ENCODE measurements at regions not wholly inside any gene's neighbourhood (a gene's known extent, or its start where the extent isn't known, plus 50 kb on each side); places are given as distances from the start of the nearest gene placed in this dataset.

DNA sequence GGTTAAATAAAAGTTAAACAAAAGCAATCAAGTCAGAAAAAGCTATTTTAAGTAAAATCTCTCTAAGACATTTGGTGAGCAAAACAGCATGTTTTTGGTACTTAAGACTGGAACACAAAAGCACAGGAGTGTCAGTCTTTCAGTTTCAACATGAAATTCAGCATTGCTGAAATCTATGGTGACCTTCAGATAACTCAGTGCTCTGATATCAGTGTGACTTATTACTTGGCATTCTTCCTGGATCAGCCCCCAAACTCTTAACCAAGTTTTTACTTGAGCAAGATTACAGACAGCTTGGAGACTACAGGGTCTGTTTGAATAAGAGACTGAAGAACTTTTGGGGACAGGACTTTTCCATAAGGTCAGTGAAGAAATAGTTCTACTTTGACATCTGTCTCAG lies 437.2 kb downstream of the RAPGEF2 start:
- DNase-seq (ENCODE audit: extremely low read depth in 1 of 11, low read depth in 9 of 11, low spot score in 4 of 11) = peak in 5 of 11 donors; percentile 8 to 13 (median 9)

GRCh38 chr4:159540501-159540900 lies 437.6 kb downstream of the RAPGEF2 start:
- no peak for DNase-seq (ENCODE audit: extremely low read depth in 1 of 11, low read depth in 9 of 11, low spot score in 4 of 11)

- DNase-seq (ENCODE audit: extremely low read depth in 1 of 11, low read depth in 9 of 11, low spot score in 4 of 11) = no peak
Measured at GRCh38 chr4:159541143-159541542, 438.3 kb downstream of the RAPGEF2 start.

DNA sequence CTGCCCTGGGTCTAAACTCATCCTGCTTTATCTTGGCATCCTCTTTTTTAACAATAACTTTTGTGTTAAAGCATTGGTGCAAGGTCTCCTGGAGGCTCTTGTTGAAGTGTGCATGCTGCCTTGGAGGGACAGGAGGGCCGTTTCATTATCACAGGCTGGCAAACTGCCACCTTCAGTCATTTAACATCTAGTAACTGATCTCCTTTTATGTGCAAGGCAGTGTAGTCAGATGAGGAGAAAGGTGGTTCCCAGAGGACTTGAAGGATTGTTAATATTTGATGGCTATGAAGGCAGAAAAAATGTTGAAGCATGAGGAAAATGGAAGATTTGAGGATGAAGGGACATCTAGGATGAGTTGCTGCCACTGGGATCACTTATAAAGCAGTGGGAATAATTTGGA lies 439.4 kb downstream of the RAPGEF2 start:
- DNase-seq (ENCODE audit: extremely low read depth in 1 of 11, low read depth in 9 of 11, low spot score in 4 of 11) = peak in 1 of 11 donors; percentile 3

DNA sequence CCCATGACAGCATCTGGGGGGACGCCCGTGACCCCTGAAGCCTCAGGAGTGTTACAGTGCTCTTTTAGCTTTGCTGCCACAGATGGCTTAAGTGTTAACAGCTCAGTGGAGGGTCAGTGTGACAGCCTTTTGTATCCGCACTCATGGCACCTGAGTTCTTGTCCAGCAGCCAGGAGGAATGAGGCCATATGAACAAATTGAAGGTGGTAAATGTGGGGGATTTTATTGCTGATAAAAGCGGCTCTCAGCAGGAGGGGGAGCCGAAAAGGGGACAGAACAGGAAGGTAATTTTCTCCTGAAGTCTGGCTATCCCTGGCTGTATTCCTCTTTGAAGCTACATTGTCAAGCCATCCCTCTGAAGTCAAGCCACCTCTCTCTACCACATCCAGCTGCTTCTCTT lies 441.0 kb downstream of the RAPGEF2 start:
- DNase-seq (ENCODE audit: extremely low read depth in 1 of 11, low read depth in 9 of 11, low spot score in 4 of 11) = no peak

DNA sequence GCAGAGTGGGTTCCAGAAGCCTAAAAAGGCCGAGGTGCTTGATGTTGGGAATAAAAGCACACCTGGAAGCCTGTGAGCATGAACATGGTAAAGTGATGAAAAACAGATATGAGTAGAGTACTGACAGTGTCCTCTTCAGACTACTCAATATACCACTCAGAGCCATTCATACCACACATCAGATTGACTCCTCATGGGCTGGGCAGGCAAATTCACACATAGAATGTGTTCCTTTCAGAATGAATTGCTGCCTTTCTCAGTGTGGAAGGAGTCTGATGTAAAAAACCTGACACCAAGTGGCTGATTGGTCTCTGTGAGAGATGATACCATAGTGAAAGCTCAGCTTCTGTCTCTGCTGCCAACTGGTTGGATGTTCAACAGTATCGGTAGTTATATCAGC lies 442.7 kb downstream of the RAPGEF2 start:
- DNase-seq (ENCODE audit: extremely low read depth in 1 of 11, low read depth in 9 of 11, low spot score in 4 of 11) = no peak

- no peak for DNase-seq (ENCODE audit: extremely low read depth in 1 of 11, low read depth in 9 of 11, low spot score in 4 of 11)
Measured at GRCh38 chr4:159547645-159548308, 444.9 kb downstream of the RAPGEF2 start.

GRCh38 chr4:159549098-159549518 lies 446.2 kb downstream of the RAPGEF2 start:
- no peak for DNase-seq (ENCODE audit: extremely low read depth in 1 of 11, low read depth in 9 of 11, low spot score in 4 of 11)

DNA sequence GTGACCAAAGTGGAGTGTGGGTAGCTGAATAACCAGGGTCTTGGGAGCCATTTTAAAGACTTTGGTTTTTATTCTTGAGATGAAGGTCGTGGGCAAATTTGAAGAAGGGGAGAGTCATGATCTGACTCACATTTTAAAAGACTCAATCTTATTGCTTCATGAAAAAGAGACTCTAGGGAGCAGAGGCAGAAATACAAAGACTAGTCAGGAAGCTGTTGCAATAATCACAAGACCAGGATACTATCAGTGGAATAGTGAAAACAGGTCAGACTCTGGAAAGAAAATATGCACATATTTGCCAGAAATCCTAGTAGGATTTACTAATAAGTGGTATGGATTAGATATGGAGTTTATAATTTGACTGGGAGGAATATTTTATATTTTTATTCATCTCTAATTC lies 448.4 kb downstream of the RAPGEF2 start:
- DNase-seq (ENCODE audit: extremely low read depth in 1 of 11, low read depth in 9 of 11, low spot score in 4 of 11) = no peak

GRCh38 chr4:159552979-159553768 lies 450.3 kb downstream of the RAPGEF2 start:
- DNase-seq (ENCODE audit: extremely low read depth in 1 of 11, low read depth in 9 of 11, low spot score in 4 of 11) = no peak

- no peak for DNase-seq (ENCODE audit: extremely low read depth in 1 of 11, low read depth in 9 of 11, low spot score in 4 of 11)
Measured at GRCh38 chr4:159555873-159556272, 453.0 kb downstream of the RAPGEF2 start.

GRCh38 chr4:159562366-159562765 lies 459.5 kb downstream of the RAPGEF2 start:
- no peak for DNase-seq (ENCODE audit: extremely low read depth in 1 of 11, low read depth in 9 of 11, low spot score in 4 of 11)

- no peak for DNase-seq (ENCODE audit: extremely low read depth in 1 of 11, low read depth in 9 of 11, low spot score in 4 of 11)
Measured at GRCh38 chr4:159563257-159563656, 460.4 kb downstream of the RAPGEF2 start.

GRCh38 chr4:159564615-159565014 lies 461.7 kb downstream of the RAPGEF2 start:
- no peak for DNase-seq (ENCODE audit: extremely low read depth in 1 of 11, low read depth in 9 of 11, low spot score in 4 of 11)

- DNase-seq (ENCODE audit: extremely low read depth in 1 of 11, low read depth in 9 of 11, low spot score in 4 of 11) = no peak
Measured at GRCh38 chr4:159566786-159567185, 463.9 kb downstream of the RAPGEF2 start.

DNA sequence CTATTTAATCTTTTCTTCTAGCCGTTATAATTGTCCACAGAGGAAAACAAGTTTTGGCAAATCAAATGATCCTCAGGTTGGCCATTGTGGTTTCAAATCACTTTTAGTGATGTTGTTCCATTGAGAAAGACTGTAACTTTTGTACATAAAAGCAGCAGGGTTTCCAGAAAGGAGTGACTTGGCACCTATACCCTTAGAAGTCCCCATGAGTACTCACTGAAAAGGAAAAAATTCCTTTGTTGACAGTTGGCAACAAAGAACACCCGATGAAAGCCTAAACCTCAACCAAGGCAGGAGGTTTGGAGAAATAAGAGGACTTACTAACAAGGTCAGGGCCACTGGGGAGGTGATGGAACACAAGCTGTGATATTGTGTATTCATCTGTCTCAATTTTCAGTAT lies 474.4 kb downstream of the RAPGEF2 start:
- no peak for DNase-seq (ENCODE audit: extremely low read depth in 1 of 11, low read depth in 9 of 11, low spot score in 4 of 11)

- DNase-seq (ENCODE audit: extremely low read depth in 1 of 11, low read depth in 9 of 11, low spot score in 4 of 11) = no peak
Measured at GRCh38 chr4:159582685-159583084, 479.8 kb downstream of the RAPGEF2 start.

GRCh38 chr4:159592898-159593556 lies 490.1 kb downstream of the RAPGEF2 start:
- DNase-seq (ENCODE audit: extremely low read depth in 1 of 11, low read depth in 9 of 11, low spot score in 4 of 11) = no peak

GRCh38 chr4:159593681-159594080 lies 490.8 kb downstream of the RAPGEF2 start:
- DNase-seq (ENCODE audit: extremely low read depth in 1 of 11, low read depth in 9 of 11, low spot score in 4 of 11) = no peak

DNA sequence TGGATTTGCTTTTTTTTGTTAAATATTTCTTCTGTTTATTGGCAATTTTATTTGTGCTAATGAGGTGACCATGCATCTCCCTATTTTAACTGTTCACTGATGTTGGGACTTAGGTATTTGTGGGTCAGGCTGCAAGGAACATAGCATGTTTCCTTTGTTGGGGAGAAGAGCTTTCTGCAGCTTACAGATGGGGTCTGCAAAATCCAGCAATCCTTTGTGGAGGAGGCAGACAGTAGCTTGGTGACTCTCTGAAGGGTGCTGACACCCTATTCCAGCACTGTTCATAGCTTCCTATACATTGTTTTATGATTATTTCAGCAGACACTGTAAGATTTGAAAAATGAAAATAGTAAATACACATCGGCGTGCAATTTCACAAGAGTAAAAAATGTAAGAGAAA lies 491.7 kb downstream of the RAPGEF2 start:
- DNase-seq (ENCODE audit: extremely low read depth in 1 of 11, low read depth in 9 of 11, low spot score in 4 of 11) = no peak
